SK-N-SH (cell line): ENCODE measurements at regions not wholly inside any gene's neighbourhood (a gene's known extent, or its start where the extent isn't known, plus 50 kb on each side); places are given as distances from the start of the nearest gene placed in this dataset.

Experiments
- CTCF ChIA-PET: fragments of 300-600, 350-600 bp; formaldehyde crosslinking; extraction: SDS; loops from one replicate; lab custom pipeline; 2021; lab: Yijun Ruan, JAX
- POLR2A ChIA-PET: fragments of 350-600 bp; sonication (Branson Sonifier 250); formaldehyde crosslinking; extraction: SDS; loops from one replicate; lab custom pipeline; 2020; ENCODE audit warnings: antibody characterized with exemption, inconsistent platforms; lab: Yijun Ruan, JAX
- DNase-seq: peaks from one replicate; pipeline ENCODE4 v3.0.0; 2012
- H2AFZ ChIP-seq: fragments of 200-600 bp; sonication (generic); 2 replicates; pipeline ENCODE4 v1.8.1; 2016; ENCODE audit warnings: antibody characterized with exemption, mild to moderate bottlenecking, low read depth
- H3F3A ChIP-seq: fragments of 200-600 bp; sonication (generic); replicated peaks from 2 replicates; pipeline ENCODE3; 2016; ENCODE audit warnings: antibody characterized with exemption, mild to moderate bottlenecking; ENCODE audit not compliant: insufficient read depth
- H3K27ac ChIP-seq, 2 experiments: fragments of 200-500 bp in 1 of 2; fragments of 200-600 bp in 1 of 2; sonication (Bioruptor generic) in 1 of 2; sonication (generic), shearing (Covaris generic) in 1 of 2; 2 replicates each; pipeline versions ENCODE4 v1.5.1 to v1.6.1; 2014 to 2016; ENCODE audit warnings: low read depth in 2 of 2, inconsistent platforms in 1 of 2, low read length in 1 of 2, mild to moderate bottlenecking in 1 of 2, mixed read lengths in 1 of 2
- H3K27me3 ChIP-seq: fragments of 200-600 bp; sonication (generic), shearing (Covaris generic); 2 replicates; pipeline ENCODE4 v1.6.1; 2016; ENCODE audit warnings: mixed run types; ENCODE audit not compliant: insufficient read depth
- H3K36me3 ChIP-seq, 2 experiments: fragments of 200-500 bp in 1 of 2; fragments of 200-600 bp in 1 of 2; sonication (Bioruptor generic) in 1 of 2; sonication (generic) in 1 of 2; replicated peaks in 1 of 2; 2 replicates each; pipeline versions ENCODE3 to v1.5.1; 2014 to 2016; ENCODE audit warnings: low read length in 1 of 2, mild to moderate bottlenecking in 1 of 2; ENCODE audit not compliant: insufficient read depth in 2 of 2, control insufficient read depth in 1 of 2
- H3K4me1 ChIP-seq, 2 experiments: fragments of 200-500 bp in 1 of 2; fragments of 200-600 bp in 1 of 2; sonication (Bioruptor generic) in 1 of 2; sonication (generic), shearing (Covaris generic) in 1 of 2; 2 replicates each; pipeline versions ENCODE4 v1.5.1 to v1.6.1; 2014 to 2016; ENCODE audit warnings: low read depth in 1 of 2, low read length in 1 of 2, mixed run types in 1 of 2; ENCODE audit not compliant: insufficient read depth in 2 of 2, control insufficient read depth in 1 of 2
- H3K4me2 ChIP-seq: fragments of 200-600 bp; sonication (generic), shearing (Covaris generic); 2 replicates; pipeline ENCODE4 v1.6.1; 2017; ENCODE audit warnings: mixed run types
- H3K4me3 ChIP-seq, 2 experiments: fragments of 200-500 bp in 1 of 2; fragments of 200-600 bp in 1 of 2; sonication (Bioruptor generic) in 1 of 2; sonication (generic), shearing (Covaris generic) in 1 of 2; 2 replicates each; pipeline versions ENCODE4 v1.5.1 to v1.8.1; 2014 to 2016; ENCODE audit warnings: low read depth in 2 of 2, inconsistent platforms in 1 of 2, low read length in 1 of 2, mild to moderate bottlenecking in 1 of 2, mixed read lengths in 1 of 2, moderate library complexity in 1 of 2
- H3K79me2 ChIP-seq: fragments of 200-600 bp; sonication (generic); 2 replicates; pipeline ENCODE4 v1.8.1; 2017; ENCODE audit warnings: mild to moderate bottlenecking; ENCODE audit not compliant: insufficient read depth
- H3K9ac ChIP-seq: fragments of 200-600 bp; sonication (generic); 2 replicates; pipeline ENCODE4 v1.6.1; 2017; ENCODE audit warnings: mixed run types
- H3K9me2 ChIP-seq: fragments of 200-600 bp; sonication (generic); 2 replicates; pipeline ENCODE4 v1.6.1; 2017; ENCODE audit warnings: mixed run types
- H3K9me3 ChIP-seq: fragments of 200-600 bp; sonication (generic); 2 replicates; pipeline ENCODE4 v1.6.1; 2017; ENCODE audit warnings: mixed run types, mild to moderate bottlenecking, moderate library complexity
- H4K20me1 ChIP-seq: fragments of 200-600 bp; sonication (generic); 2 replicates; pipeline ENCODE4 v1.6.1; 2017; ENCODE audit warnings: mild to moderate bottlenecking, mixed run types; ENCODE audit not compliant: insufficient read depth
- CHD2 ChIP-seq: fragments of 150-350 bp; IDR thresholded peaks from 2 replicates; pipeline ENCODE4 v1.6.1; 2018; ENCODE audit warnings: low read length; ENCODE audit not compliant: partially characterized antibody
- EZH2phosphoT487 ChIP-seq: fragments of 200-600 bp; sonication (generic); IDR thresholded peaks from 2 replicates; pipeline ENCODE4 v1.6.1; 2017; ENCODE audit warnings: low read depth, mixed run types, mild to moderate bottlenecking, antibody characterized with exemption, moderate library complexity, borderline replicate concordance
- FOSL2 ChIP-seq: IDR thresholded peaks from 2 replicates; pipeline ENCODE4 v1.4.0; 2012; ENCODE audit warnings: low read depth, mild to moderate bottlenecking, moderate library complexity, borderline replicate concordance
- FOXJ3 ChIP-seq: sonication (generic); formaldehyde crosslinking; IDR thresholded peaks from 2 replicates; pipeline ENCODE4 v1.5.1; 2020; ENCODE audit warnings: mild to moderate bottlenecking, missing genetic modification reagents
- GATA2 ChIP-seq: sonication (generic); formaldehyde crosslinking; IDR thresholded peaks from 2 replicates; pipeline ENCODE4 v1.5.0; 2020; ENCODE audit warnings: mild to moderate bottlenecking, missing genetic modification reagents
- JUND ChIP-seq: IDR thresholded peaks from 2 replicates; pipeline ENCODE4 v1.4.0; 2012
- MEF2A ChIP-seq: IDR thresholded peaks from 2 replicates; pipeline ENCODE4 v1.4.0; 2012; ENCODE audit warnings: low read depth, borderline replicate concordance
- MXI1 ChIP-seq: IDR thresholded peaks from 2 replicates; pipeline ENCODE4 v1.6.1; 2012; ENCODE audit warnings: mild to moderate bottlenecking, low read depth, low read length, improper control_type of control experiment
- POLR2AphosphoS5 ChIP-seq: IDR thresholded peaks from 2 replicates; pipeline ENCODE4 v1.6.1; 2012; ENCODE audit warnings: low read depth, low read length
- RAD21 ChIP-seq: IDR thresholded peaks from 2 replicates; pipeline ENCODE4 v1.6.1; 2012; ENCODE audit warnings: mild to moderate bottlenecking, low read length
- RCOR1 ChIP-seq: fragments of 150-350 bp; IDR thresholded peaks from 2 replicates; pipeline ENCODE4 v1.6.1; 2017; ENCODE audit warnings: antibody characterized with exemption, low read length
- SIN3A ChIP-seq: IDR thresholded peaks from 2 replicates; pipeline ENCODE4 v1.6.1; 2012; ENCODE audit warnings: low read depth, mild to moderate bottlenecking, low read length, moderate library complexity, borderline replicate concordance
- SMC3 ChIP-seq: IDR thresholded peaks from 2 replicates; pipeline ENCODE4 v1.6.1; 2012; ENCODE audit warnings: low read depth, low read length, improper control_type of control experiment
- TCF12 ChIP-seq: IDR thresholded peaks from 2 replicates; pipeline ENCODE4 v1.4.0; 2012
- YY1 ChIP-seq: IDR thresholded peaks from 2 replicates; pipeline ENCODE4 v1.4.0; 2012; ENCODE audit warnings: low read depth, mild to moderate bottlenecking
- WGBS: methylation state at CpG from one replicate; pipeline ENCODE4 v1.1.6; 2017; ENCODE audit warnings: low lambda C conversion rate; 5-methylcytosine and 5-hydroxymethylcytosine counted together
- TF ChIP-seq, protein P1 (sequence below): IDR thresholded peaks from 2 replicates; pipeline ENCODE4; 2012
- TF ChIP-seq, protein P2 (sequence below): IDR thresholded peaks from 2 replicates; pipeline ENCODE4 v1.4.0; 2012; ENCODE audit warnings: low read depth, borderline replicate concordance
- TF ChIP-seq, protein P3 (sequence below): fragments of 150-350 bp; IDR thresholded peaks from 2 replicates; pipeline ENCODE4 v1.6.1; 2016; ENCODE audit warnings: mild to moderate bottlenecking, low read depth, low read length
- TF ChIP-seq, protein P4 (sequence below): fragments of 150-350 bp; IDR thresholded peaks from 2 replicates; pipeline ENCODE4 v1.6.1; 2017; ENCODE audit warnings: antibody characterized with exemption, low read length, low read depth, borderline replicate concordance
- TF ChIP-seq, protein P5 (sequence below): fragments of 200-600 bp; sonication (generic); IDR thresholded peaks from 2 replicates; pipeline ENCODE4 v1.6.1; 2017; ENCODE audit warnings: antibody characterized with exemption, mild to moderate bottlenecking, moderate library complexity
- TF ChIP-seq, protein P6 (sequence below): IDR thresholded peaks from 2 replicates; pipeline ENCODE4 v1.6.1; 2012; ENCODE audit warnings: mild to moderate bottlenecking, low read depth, low read length, moderate library complexity

DNA sequence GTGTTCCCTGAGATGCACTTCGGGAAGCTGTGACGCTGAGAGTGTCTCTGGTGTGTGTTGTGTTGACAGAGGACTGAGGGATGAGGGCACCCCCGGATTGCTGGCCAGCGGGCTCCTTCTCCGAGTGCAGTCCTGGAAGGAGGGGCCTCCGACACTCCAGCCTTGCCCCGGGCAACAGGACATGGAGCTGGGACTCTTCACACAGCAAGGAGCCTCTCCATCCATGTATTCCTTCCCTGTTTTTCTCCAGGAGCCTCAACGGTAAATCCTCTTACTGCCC lies 61.3 kb downstream of the SOX1 start (continued):
- TF ChIP-seq, protein P1, sequence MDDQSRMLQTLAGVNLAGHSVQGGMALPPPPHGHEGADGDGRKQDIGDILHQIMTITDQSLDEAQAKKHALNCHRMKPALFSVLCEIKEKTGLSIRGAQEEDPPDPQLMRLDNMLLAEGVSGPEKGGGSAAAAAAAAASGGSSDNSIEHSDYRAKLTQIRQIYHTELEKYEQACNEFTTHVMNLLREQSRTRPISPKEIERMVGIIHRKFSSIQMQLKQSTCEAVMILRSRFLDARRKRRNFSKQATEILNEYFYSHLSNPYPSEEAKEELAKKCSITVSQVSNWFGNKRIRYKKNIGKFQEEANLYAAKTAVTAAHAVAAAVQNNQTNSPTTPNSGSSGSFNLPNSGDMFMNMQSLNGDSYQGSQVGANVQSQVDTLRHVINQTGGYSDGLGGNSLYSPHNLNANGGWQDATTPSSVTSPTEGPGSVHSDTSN = no peak
- TF ChIP-seq FOXJ3 = no peak
- TF ChIP-seq, all 33 proteins: peak for 0

DNA sequence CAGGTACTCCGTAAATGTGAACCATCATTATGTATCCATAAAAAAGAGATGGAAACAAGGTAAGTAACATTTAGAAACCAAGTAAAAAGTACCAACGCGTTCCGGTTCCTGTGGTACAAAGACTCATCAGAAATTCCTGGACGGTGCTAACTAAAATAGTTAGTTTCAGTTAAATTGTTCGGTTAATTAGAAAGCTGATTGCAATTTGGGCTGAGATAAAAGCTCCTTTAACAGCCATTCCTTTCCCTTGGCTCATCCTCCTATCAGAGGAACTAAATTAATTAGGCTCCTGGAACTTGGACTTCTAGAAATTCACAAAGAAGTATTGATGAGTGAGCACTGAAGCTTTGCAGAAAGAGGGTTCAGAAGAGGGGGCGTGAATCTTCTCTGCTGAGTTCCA lies 63.5 kb downstream of the SOX1 start:
- TF ChIP-seq, protein P2, sequence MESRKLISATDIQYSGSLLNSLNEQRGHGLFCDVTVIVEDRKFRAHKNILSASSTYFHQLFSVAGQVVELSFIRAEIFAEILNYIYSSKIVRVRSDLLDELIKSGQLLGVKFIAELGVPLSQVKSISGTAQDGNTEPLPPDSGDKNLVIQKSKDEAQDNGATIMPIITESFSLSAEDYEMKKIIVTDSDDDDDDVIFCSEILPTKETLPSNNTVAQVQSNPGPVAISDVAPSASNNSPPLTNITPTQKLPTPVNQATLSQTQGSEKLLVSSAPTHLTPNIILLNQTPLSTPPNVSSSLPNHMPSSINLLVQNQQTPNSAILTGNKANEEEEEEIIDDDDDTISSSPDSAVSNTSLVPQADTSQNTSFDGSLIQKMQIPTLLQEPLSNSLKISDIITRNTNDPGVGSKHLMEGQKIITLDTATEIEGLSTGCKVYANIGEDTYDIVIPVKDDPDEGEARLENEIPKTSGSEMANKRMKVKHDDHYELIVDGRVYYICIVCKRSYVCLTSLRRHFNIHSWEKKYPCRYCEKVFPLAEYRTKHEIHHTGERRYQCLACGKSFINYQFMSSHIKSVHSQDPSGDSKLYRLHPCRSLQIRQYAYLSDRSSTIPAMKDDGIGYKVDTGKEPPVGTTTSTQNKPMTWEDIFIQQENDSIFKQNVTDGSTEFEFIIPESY = no peak
- TF ChIP-seq, protein P3, sequence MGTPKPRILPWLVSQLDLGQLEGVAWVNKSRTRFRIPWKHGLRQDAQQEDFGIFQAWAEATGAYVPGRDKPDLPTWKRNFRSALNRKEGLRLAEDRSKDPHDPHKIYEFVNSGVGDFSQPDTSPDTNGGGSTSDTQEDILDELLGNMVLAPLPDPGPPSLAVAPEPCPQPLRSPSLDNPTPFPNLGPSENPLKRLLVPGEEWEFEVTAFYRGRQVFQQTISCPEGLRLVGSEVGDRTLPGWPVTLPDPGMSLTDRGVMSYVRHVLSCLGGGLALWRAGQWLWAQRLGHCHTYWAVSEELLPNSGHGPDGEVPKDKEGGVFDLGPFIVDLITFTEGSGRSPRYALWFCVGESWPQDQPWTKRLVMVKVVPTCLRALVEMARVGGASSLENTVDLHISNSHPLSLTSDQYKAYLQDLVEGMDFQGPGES = no peak
- TF ChIP-seq SMC3 (no peak), GATA2 (CRISPR knock-in tag) (no peak), EZH2phosphoT487 (no peak), YY1 (no peak), RAD21 (no peak), TCF12 (no peak), CHD2 (no peak), MXI1 (no peak), JUND (no peak), POLR2AphosphoS5 (no peak), SIN3A (no peak), RCOR1 (no peak), FOSL2 (no peak), MEF2A (no peak)
- TF ChIP-seq, protein P4, sequence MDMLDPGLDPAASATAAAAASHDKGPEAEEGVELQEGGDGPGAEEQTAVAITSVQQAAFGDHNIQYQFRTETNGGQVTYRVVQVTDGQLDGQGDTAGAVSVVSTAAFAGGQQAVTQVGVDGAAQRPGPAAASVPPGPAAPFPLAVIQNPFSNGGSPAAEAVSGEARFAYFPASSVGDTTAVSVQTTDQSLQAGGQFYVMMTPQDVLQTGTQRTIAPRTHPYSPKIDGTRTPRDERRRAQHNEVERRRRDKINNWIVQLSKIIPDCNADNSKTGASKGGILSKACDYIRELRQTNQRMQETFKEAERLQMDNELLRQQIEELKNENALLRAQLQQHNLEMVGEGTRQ = no peak
- TF ChIP-seq, protein P5, sequence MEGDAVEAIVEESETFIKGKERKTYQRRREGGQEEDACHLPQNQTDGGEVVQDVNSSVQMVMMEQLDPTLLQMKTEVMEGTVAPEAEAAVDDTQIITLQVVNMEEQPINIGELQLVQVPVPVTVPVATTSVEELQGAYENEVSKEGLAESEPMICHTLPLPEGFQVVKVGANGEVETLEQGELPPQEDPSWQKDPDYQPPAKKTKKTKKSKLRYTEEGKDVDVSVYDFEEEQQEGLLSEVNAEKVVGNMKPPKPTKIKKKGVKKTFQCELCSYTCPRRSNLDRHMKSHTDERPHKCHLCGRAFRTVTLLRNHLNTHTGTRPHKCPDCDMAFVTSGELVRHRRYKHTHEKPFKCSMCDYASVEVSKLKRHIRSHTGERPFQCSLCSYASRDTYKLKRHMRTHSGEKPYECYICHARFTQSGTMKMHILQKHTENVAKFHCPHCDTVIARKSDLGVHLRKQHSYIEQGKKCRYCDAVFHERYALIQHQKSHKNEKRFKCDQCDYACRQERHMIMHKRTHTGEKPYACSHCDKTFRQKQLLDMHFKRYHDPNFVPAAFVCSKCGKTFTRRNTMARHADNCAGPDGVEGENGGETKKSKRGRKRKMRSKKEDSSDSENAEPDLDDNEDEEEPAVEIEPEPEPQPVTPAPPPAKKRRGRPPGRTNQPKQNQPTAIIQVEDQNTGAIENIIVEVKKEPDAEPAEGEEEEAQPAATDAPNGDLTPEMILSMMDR = no peak
- TF ChIP-seq, protein P6, sequence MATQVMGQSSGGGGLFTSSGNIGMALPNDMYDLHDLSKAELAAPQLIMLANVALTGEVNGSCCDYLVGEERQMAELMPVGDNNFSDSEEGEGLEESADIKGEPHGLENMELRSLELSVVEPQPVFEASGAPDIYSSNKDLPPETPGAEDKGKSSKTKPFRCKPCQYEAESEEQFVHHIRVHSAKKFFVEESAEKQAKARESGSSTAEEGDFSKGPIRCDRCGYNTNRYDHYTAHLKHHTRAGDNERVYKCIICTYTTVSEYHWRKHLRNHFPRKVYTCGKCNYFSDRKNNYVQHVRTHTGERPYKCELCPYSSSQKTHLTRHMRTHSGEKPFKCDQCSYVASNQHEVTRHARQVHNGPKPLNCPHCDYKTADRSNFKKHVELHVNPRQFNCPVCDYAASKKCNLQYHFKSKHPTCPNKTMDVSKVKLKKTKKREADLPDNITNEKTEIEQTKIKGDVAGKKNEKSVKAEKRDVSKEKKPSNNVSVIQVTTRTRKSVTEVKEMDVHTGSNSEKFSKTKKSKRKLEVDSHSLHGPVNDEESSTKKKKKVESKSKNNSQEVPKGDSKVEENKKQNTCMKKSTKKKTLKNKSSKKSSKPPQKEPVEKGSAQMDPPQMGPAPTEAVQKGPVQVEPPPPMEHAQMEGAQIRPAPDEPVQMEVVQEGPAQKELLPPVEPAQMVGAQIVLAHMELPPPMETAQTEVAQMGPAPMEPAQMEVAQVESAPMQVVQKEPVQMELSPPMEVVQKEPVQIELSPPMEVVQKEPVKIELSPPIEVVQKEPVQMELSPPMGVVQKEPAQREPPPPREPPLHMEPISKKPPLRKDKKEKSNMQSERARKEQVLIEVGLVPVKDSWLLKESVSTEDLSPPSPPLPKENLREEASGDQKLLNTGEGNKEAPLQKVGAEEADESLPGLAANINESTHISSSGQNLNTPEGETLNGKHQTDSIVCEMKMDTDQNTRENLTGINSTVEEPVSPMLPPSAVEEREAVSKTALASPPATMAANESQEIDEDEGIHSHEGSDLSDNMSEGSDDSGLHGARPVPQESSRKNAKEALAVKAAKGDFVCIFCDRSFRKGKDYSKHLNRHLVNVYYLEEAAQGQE = no peak
- Histone ChIP-seq H4K20me1 (no peaks in the 10 kb centered on the region), H3K9me2 (no peaks in the 10 kb centered on the region), H3K79me2 (no peaks in the 10 kb centered on the region), H3K27ac (no peak overlapping the region), H3K4me1 (no peaks in the 10 kb centered on the region), H2AFZ (no peak overlapping the region), H3K4me2 (no peak overlapping the region), H3K4me3 (no peak overlapping the region), H3K9me3 (no peaks in the 10 kb centered on the region), H3K9ac (no peak overlapping the region), H3K36me3 (no peaks in the 10 kb centered on the region), H3K27me3 (peaks cover 84% of the 10 kb centered on the region), H3F3A (no peaks in the 10 kb centered on the region)
- 52% methylated on average over 7 of the region's 7 CpGs for WGBS
- ChIA-PET CTCF (no interaction called here), POLR2A (no interaction called here)
- no peak for DNase-seq
